ENCODE measurements at regions not wholly inside any gene's neighbourhood (a gene's known extent, or its start where the extent isn't known, plus 50 kb on each side); places are given as distances from the start of the nearest gene placed in this dataset.

DNA sequence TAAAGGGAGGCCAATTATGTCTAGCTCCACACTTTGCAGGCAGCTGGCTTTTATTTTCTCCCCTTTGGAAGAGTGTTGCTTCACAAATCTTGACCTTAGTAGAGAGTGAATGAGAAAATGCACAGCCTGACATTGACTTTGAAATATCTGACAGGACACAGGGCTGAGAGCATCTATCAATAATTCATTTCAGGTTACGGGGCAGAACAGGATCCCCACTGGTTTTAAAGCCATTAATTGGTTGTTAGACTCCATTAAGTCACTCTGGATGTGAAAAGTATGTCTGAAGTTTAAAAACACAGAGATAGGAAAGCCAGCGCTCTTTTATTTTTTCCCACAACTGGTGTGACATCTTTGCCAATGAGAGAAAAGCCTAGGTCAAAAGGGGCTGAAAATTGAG lies 251.9 kb upstream of the TMC3 start:
- ChIA-PET POLR2A (no interaction called here), CTCF (no interaction called here)
- TF ChIP-seq, protein P1, sequence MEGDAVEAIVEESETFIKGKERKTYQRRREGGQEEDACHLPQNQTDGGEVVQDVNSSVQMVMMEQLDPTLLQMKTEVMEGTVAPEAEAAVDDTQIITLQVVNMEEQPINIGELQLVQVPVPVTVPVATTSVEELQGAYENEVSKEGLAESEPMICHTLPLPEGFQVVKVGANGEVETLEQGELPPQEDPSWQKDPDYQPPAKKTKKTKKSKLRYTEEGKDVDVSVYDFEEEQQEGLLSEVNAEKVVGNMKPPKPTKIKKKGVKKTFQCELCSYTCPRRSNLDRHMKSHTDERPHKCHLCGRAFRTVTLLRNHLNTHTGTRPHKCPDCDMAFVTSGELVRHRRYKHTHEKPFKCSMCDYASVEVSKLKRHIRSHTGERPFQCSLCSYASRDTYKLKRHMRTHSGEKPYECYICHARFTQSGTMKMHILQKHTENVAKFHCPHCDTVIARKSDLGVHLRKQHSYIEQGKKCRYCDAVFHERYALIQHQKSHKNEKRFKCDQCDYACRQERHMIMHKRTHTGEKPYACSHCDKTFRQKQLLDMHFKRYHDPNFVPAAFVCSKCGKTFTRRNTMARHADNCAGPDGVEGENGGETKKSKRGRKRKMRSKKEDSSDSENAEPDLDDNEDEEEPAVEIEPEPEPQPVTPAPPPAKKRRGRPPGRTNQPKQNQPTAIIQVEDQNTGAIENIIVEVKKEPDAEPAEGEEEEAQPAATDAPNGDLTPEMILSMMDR (IDR thresholded peaks at IDR 0.05; ENCODE audit: insufficient read depth, low read depth, low read length): no peak
- DNase-seq (ENCODE audit: low read depth): no peak
- Histone ChIP-seq H3K36me3 (ENCODE audit: control insufficient read depth, insufficient read depth, low read length) (no peaks in the 10 kb centered on the region), H3K4me3 (ENCODE audit: low read depth, low read length) (no peak overlapping the region), H3K27me3 (ENCODE audit: control insufficient read depth, insufficient read depth, low read length) (no peaks in the 10 kb centered on the region)

DNA sequence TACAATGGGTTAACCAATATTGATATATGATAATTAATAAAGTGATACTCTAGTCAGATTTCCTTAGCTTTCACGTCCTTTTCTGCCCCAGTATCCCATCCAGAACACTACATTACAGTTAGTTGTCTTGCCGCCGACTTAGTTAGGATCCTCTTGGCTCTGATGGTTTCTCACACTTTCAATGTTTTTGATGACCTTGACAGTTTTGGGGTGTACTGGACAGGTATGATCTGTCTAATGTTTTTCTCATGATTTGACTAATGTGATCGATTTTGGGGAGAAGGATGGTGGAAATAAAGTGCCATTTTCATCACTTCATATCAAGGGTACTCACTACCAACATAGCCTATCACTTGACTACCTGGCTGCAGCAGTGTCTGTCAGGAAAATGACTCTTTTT lies 245.0 kb upstream of the TMC3 start:
- POLR2A ChIA-PET: no interaction called here
- H3K36me3 ChIP-seq (ENCODE audit: control insufficient read depth, insufficient read depth, low read length): no peaks in the 10 kb centered on the region
- no peak overlapping the region for H3K4me3 ChIP-seq (ENCODE audit: low read depth, low read length)
- H3K27me3 ChIP-seq (ENCODE audit: control insufficient read depth, insufficient read depth, low read length): no peaks in the 10 kb centered on the region
- CTCF ChIA-PET: no interaction called here
- TF ChIP-seq, protein P1 (IDR thresholded peaks at IDR 0.05; ENCODE audit: insufficient read depth, low read depth, low read length): no peak
- no peak for DNase-seq (ENCODE audit: low read depth)

DNA sequence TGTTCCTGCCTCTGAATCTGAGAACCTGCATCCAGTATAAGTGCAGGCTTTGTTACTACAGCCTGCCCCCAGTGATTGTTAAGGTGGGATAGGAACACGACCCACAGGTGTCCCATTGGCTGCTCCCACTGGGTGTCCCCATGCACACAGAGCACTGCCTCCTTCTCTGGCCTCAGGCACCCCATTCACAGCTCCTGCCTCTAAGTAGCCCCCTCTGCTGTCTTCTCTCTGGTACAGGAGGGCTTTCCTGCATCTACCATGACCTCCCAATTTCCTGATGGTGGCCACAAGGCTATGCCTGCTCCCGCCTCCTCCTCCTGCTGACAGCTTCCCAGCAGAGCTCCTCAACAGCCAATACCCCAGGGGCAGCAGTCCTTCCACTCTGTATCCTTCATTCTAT lies 238.6 kb upstream of the TMC3 start:
- no peak for DNase-seq (ENCODE audit: low read depth)
- TF ChIP-seq, protein P1 (IDR thresholded peaks at IDR 0.05; ENCODE audit: insufficient read depth, low read depth, low read length): no peak
- POLR2A ChIA-PET: no interaction called here
- CTCF ChIA-PET: no interaction called here
- H3K4me3 ChIP-seq (ENCODE audit: low read depth, low read length): no peak overlapping the region
- H3K27me3 ChIP-seq (ENCODE audit: control insufficient read depth, insufficient read depth, low read length): no peaks in the 10 kb centered on the region
- no peaks in the 10 kb centered on the region for H3K36me3 ChIP-seq (ENCODE audit: control insufficient read depth, insufficient read depth, low read length)

DNA sequence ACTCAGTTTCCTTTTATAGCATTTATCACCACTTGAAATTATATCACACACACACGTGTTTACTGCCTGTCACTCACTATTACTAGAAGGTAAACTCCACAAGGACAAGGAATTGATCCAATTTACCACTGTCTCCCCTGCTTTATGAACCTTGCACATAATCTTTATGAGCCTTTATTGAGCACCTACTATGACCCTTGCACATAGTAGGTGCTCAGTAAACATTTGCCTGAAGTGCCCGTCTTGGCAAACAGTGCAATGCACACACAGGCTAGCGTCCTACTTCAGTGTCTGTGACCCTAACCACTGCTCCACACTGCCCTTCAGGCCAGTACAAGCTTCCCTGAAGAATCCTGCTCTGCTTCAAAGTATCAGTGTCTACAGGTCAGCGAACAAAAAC lies 237.7 kb upstream of the TMC3 start:
- H3K27me3 ChIP-seq (ENCODE audit: control insufficient read depth, insufficient read depth, low read length): no peaks in the 10 kb centered on the region
- no peak for DNase-seq (ENCODE audit: low read depth)
- no peak overlapping the region for H3K4me3 ChIP-seq (ENCODE audit: low read depth, low read length)
- H3K36me3 ChIP-seq (ENCODE audit: control insufficient read depth, insufficient read depth, low read length): no peaks in the 10 kb centered on the region
- ChIA-PET POLR2A (no interaction called here), CTCF (no interaction called here)
- TF ChIP-seq, protein P1 (IDR thresholded peaks at IDR 0.05; ENCODE audit: insufficient read depth, low read depth, low read length): no peak

DNA sequence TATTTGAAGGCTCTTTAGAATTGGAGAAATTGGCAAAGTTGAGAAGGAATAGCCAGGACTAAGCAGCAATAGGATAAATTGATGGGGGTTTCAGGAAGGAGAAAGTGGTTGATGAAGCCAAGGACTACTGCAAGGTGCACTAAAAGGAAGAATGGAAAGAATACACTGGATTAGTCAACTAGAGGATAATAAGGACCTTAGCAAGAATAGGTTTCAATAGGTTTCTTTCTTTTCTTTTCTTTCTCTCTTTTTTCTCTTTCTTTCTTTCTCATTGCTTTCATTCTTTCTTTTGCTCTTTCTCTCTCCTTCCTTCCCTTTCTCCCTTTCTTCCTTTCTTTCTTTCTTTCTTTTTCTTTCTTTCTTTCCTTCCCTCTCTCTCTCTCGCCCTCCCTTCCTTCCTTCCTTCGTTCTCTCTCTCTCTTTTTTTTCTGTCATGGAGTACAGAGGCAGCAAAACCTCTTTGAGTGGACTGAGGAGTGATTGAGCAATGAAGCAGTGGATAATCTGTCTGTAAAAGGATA lies 234.4 kb upstream of the TMC3 start:
- no peak overlapping the region for H3K4me3 ChIP-seq (ENCODE audit: low read depth, low read length)
- ChIA-PET CTCF (no interaction called here), POLR2A (no interaction called here)
- H3K27me3 ChIP-seq (ENCODE audit: control insufficient read depth, insufficient read depth, low read length): no peaks in the 10 kb centered on the region
- H3K36me3 ChIP-seq (ENCODE audit: control insufficient read depth, insufficient read depth, low read length): no peaks in the 10 kb centered on the region
- no peak for DNase-seq (ENCODE audit: low read depth)
- TF ChIP-seq, protein P1 (IDR thresholded peaks at IDR 0.05; ENCODE audit: insufficient read depth, low read depth, low read length): no peak
